Calu3 (cell line): ENCODE measurements at regions not wholly inside any gene's neighbourhood (a gene's known extent, or its start where the extent isn't known, plus 50 kb on each side); places are given as distances from the start of the nearest gene placed in this dataset.

Source experiments
- BruUV-seq: library from RNA; stranded (reverse); fragments of 400-500 nt; replicated peaks from 2 replicates; lab custom pipeline; 2021; lab: Mats Ljungman, UMichigan
- CTCF ChIA-PET: fragments of 300-600 bp; sonication (Branson Sonifier 250); formaldehyde crosslinking; loops from one replicate; lab custom pipeline; 2022; ENCODE audit warnings: antibody characterized with exemption; lab: Charles Lee
- DNase-seq: peaks from one replicate; pipeline ENCODE4 v3.0.0; 2022
- H3K27ac Mint-ChIP-seq: one replicate; pipeline ENCODE4 v1.8.0; 2022; ENCODE audit warnings: mixed read lengths; ENCODE audit not compliant: unreplicated experiment
- H3K27me3 Mint-ChIP-seq: one replicate; pipeline ENCODE4 v1.8.0; 2022; ENCODE audit warnings: mixed read lengths; ENCODE audit not compliant: unreplicated experiment
- H3K36me3 Mint-ChIP-seq: one replicate; pipeline ENCODE4 v1.8.0; 2022; ENCODE audit warnings: mild to moderate bottlenecking, moderate library complexity, mixed read lengths; ENCODE audit not compliant: insufficient read depth, unreplicated experiment
- H3K4me1 Mint-ChIP-seq: one replicate; pipeline ENCODE4 v1.8.0; 2022; ENCODE audit warnings: mild to moderate bottlenecking, low read depth, mixed read lengths; ENCODE audit not compliant: unreplicated experiment
- H3K4me3 Mint-ChIP-seq: one replicate; pipeline ENCODE4 v1.8.0; 2022; ENCODE audit warnings: mild to moderate bottlenecking, low read depth, moderate library complexity, mixed read lengths; ENCODE audit not compliant: unreplicated experiment
- H3K9me3 Mint-ChIP-seq: one replicate; pipeline ENCODE4 v1.8.0; 2022; ENCODE audit warnings: low read depth, mixed read lengths; ENCODE audit not compliant: unreplicated experiment
- CTCF ChIP-seq: fragments of 200-600 bp; IDR thresholded peaks from one replicate; pipeline ENCODE4 v1.8.0; 2022; ENCODE audit warnings: antibody characterized with exemption; ENCODE audit not compliant: unreplicated experiment
- intact Hi-C: fragments of 100-400 bp; cut with micrococcal nuclease; formaldehyde crosslinking; loops from one replicate; pipeline ENCODE4 v1.10.0; 2022; ENCODE audit not compliant: unreplicated experiment

- CTCF ChIA-PET = no interaction called here
- H3K4me1 Mint-ChIP-seq = no peaks in the 10 kb centered on the region
- no peak overlapping the region for H3K4me3 Mint-ChIP-seq
- TF ChIP-seq CTCF = no peak
- no peak overlapping the region for H3K27ac Mint-ChIP-seq
- BruUV-seq = no TSS peak
- DNase-seq = no peak
- H3K9me3 Mint-ChIP-seq = peaks cover 5% of the 10 kb centered on the region
- no peaks in the 10 kb centered on the region for H3K36me3 Mint-ChIP-seq
- intact Hi-C loops = no loop called here
- no peaks in the 10 kb centered on the region for H3K27me3 Mint-ChIP-seq
Measured at GRCh38 chr3:76147846-76148245, 362.5 kb upstream of the ZNF717 start.

- no peaks in the 10 kb centered on the region for H3K4me1 Mint-ChIP-seq
- intact Hi-C loops = no loop called here
- no peak overlapping the region for H3K27ac Mint-ChIP-seq
- no TSS peak for BruUV-seq
- no peak overlapping the region for H3K4me3 Mint-ChIP-seq
- CTCF ChIA-PET = no interaction called here
- no peak for DNase-seq
- peaks cover 4% of the 10 kb centered on the region for H3K9me3 Mint-ChIP-seq
- H3K27me3 Mint-ChIP-seq = no peaks in the 10 kb centered on the region
- TF ChIP-seq CTCF = no peak
- no peaks in the 10 kb centered on the region for H3K36me3 Mint-ChIP-seq
Measured at GRCh38 chr3:76152028-76152427, 366.7 kb upstream of the ZNF717 start.

GRCh38 chr3:76161856-76162255, 376.5 kb upstream of the ZNF717 start:
- no TSS peak for BruUV-seq
- CTCF ChIA-PET = no interaction called here
- intact Hi-C loops = no loop called here
- H3K4me3 Mint-ChIP-seq = no peak overlapping the region
- no peaks in the 10 kb centered on the region for H3K36me3 Mint-ChIP-seq
- TF ChIP-seq CTCF = no peak
- H3K4me1 Mint-ChIP-seq = no peaks in the 10 kb centered on the region
- H3K9me3 Mint-ChIP-seq = peaks cover 11% of the 10 kb centered on the region
- H3K27me3 Mint-ChIP-seq = no peaks in the 10 kb centered on the region
- no peak overlapping the region for H3K27ac Mint-ChIP-seq
- no peak for DNase-seq

- H3K27ac Mint-ChIP-seq = no peak overlapping the region
- no peak overlapping the region for H3K4me3 Mint-ChIP-seq
- no TSS peak for BruUV-seq
- TF ChIP-seq CTCF = no peak
- DNase-seq = no peak
- no peaks in the 10 kb centered on the region for H3K4me1 Mint-ChIP-seq
- peaks cover 4% of the 10 kb centered on the region for H3K9me3 Mint-ChIP-seq
- no peaks in the 10 kb centered on the region for H3K27me3 Mint-ChIP-seq
- intact Hi-C loops = no loop called here
- H3K36me3 Mint-ChIP-seq = no peaks in the 10 kb centered on the region
- CTCF ChIA-PET = no interaction called here
Measured at GRCh38 chr3:76171647-76172046, 386.3 kb upstream of the ZNF717 start.
